ENCODE measurements at regions not wholly inside any gene's neighbourhood (a gene's known extent, or its start where the extent isn't known, plus 50 kb on each side); places are given as distances from the start of the nearest gene placed in this dataset.

DNA sequence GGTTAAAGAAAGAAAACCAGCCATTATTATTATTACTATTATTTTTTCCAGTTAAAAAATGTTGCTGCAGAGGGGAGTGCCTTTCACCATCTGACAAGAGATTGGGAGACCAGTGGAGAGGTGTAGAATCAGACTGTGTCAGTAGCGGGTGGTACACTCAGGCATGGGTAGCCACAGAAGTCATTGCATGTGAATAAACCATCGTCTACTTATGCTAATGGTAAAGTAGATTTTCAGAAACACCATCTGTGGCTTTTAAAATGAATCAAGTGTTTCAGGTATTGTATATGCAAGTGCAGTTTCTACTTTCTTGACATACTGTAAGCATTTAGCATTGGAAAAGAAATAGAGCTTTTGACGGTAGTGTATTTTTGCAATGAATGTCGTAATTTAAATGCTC, 131.5 kb upstream of the SP8 start:
- TF ChIP-seq, protein P1, sequence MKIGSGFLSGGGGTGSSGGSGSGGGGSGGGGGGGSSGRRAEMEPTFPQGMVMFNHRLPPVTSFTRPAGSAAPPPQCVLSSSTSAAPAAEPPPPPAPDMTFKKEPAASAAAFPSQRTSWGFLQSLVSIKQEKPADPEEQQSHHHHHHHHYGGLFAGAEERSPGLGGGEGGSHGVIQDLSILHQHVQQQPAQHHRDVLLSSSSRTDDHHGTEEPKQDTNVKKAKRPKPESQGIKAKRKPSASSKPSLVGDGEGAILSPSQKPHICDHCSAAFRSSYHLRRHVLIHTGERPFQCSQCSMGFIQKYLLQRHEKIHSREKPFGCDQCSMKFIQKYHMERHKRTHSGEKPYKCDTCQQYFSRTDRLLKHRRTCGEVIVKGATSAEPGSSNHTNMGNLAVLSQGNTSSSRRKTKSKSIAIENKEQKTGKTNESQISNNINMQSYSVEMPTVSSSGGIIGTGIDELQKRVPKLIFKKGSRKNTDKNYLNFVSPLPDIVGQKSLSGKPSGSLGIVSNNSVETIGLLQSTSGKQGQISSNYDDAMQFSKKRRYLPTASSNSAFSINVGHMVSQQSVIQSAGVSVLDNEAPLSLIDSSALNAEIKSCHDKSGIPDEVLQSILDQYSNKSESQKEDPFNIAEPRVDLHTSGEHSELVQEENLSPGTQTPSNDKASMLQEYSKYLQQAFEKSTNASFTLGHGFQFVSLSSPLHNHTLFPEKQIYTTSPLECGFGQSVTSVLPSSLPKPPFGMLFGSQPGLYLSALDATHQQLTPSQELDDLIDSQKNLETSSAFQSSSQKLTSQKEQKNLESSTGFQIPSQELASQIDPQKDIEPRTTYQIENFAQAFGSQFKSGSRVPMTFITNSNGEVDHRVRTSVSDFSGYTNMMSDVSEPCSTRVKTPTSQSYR (CRISPR knock-in tag; IDR thresholded peaks at IDR 0.05): no peak
- TF ChIP-seq TEAD4 (CRISPR knock-in tag; IDR thresholded peaks at IDR 0.05) (no peak), NR1H2 (CRISPR knock-in tag; IDR thresholded peaks at IDR 0.05) (no peak), RELA (CRISPR knock-in tag; IDR thresholded peaks at IDR 0.05; ENCODE audit: borderline replicate concordance) (no peak), ZNF263 (CRISPR knock-in tag; IDR thresholded peaks at IDR 0.05; ENCODE audit: low read depth) (no peak), SMAD4 (CRISPR knock-in tag; IDR thresholded peaks at IDR 0.05) (no peak), NFE2L1 (CRISPR knock-in tag; IDR thresholded peaks at IDR 0.05) (no peak)
- TF ChIP-seq, protein P2, sequence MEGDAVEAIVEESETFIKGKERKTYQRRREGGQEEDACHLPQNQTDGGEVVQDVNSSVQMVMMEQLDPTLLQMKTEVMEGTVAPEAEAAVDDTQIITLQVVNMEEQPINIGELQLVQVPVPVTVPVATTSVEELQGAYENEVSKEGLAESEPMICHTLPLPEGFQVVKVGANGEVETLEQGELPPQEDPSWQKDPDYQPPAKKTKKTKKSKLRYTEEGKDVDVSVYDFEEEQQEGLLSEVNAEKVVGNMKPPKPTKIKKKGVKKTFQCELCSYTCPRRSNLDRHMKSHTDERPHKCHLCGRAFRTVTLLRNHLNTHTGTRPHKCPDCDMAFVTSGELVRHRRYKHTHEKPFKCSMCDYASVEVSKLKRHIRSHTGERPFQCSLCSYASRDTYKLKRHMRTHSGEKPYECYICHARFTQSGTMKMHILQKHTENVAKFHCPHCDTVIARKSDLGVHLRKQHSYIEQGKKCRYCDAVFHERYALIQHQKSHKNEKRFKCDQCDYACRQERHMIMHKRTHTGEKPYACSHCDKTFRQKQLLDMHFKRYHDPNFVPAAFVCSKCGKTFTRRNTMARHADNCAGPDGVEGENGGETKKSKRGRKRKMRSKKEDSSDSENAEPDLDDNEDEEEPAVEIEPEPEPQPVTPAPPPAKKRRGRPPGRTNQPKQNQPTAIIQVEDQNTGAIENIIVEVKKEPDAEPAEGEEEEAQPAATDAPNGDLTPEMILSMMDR (IDR thresholded peaks at IDR 0.05): no peak
- TF ChIP-seq, protein P3, sequence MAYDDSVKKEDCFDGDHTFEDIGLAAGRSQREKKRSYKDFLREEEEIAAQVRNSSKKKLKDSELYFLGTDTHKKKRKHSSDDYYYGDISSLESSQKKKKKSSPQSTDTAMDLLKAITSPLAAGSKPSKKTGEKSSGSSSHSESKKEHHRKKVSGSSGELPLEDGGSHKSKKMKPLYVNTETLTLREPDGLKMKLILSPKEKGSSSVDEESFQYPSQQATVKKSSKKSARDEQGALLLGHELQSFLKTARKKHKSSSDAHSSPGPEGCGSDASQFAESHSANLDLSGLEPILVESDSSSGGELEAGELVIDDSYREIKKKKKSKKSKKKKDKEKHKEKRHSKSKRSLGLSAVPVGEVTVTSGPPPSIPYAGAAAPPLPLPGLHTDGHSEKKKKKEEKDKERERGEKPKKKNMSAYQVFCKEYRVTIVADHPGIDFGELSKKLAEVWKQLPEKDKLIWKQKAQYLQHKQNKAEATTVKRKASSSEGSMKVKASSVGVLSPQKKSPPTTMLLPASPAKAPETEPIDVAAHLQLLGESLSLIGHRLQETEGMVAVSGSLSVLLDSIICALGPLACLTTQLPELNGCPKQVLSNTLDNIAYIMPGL (CRISPR knock-in tag; IDR thresholded peaks at IDR 0.05): no peak
- TF ChIP-seq, protein P4, sequence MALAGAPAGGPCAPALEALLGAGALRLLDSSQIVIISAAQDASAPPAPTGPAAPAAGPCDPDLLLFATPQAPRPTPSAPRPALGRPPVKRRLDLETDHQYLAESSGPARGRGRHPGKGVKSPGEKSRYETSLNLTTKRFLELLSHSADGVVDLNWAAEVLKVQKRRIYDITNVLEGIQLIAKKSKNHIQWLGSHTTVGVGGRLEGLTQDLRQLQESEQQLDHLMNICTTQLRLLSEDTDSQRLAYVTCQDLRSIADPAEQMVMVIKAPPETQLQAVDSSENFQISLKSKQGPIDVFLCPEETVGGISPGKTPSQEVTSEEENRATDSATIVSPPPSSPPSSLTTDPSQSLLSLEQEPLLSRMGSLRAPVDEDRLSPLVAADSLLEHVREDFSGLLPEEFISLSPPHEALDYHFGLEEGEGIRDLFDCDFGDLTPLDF (CRISPR knock-in tag; IDR thresholded peaks at IDR 0.05): no peak
- TF ChIP-seq, protein P5, sequence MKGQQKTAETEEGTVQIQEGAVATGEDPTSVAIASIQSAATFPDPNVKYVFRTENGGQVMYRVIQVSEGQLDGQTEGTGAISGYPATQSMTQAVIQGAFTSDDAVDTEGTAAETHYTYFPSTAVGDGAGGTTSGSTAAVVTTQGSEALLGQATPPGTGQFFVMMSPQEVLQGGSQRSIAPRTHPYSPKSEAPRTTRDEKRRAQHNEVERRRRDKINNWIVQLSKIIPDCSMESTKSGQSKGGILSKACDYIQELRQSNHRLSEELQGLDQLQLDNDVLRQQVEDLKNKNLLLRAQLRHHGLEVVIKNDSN (CRISPR knock-in tag; IDR thresholded peaks at IDR 0.05): no peak
- TF ChIP-seq, protein P6, sequence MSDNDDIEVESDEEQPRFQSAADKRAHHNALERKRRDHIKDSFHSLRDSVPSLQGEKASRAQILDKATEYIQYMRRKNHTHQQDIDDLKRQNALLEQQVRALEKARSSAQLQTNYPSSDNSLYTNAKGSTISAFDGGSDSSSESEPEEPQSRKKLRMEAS (CRISPR knock-in tag; IDR thresholded peaks at IDR 0.05): no peak
- TF ChIP-seq, protein P7, sequence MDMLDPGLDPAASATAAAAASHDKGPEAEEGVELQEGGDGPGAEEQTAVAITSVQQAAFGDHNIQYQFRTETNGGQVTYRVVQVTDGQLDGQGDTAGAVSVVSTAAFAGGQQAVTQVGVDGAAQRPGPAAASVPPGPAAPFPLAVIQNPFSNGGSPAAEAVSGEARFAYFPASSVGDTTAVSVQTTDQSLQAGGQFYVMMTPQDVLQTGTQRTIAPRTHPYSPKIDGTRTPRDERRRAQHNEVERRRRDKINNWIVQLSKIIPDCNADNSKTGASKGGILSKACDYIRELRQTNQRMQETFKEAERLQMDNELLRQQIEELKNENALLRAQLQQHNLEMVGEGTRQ (CRISPR knock-in tag; IDR thresholded peaks at IDR 0.05): no peak
- TF ChIP-seq, protein P8, sequence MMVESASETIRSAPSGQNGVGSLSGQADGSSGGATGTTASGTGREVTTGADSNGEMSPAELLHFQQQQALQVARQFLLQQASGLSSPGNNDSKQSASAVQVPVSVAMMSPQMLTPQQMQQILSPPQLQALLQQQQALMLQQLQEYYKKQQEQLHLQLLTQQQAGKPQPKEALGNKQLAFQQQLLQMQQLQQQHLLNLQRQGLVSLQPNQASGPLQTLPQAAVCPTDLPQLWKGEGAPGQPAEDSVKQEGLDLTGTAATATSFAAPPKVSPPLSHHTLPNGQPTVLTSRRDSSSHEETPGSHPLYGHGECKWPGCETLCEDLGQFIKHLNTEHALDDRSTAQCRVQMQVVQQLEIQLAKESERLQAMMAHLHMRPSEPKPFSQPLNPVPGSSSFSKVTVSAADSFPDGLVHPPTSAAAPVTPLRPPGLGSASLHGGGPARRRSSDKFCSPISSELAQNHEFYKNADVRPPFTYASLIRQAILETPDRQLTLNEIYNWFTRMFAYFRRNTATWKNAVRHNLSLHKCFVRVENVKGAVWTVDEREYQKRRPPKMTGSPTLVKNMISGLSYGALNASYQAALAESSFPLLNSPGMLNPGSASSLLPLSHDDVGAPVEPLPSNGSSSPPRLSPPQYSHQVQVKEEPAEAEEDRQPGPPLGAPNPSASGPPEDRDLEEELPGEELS (CRISPR knock-in tag; IDR thresholded peaks at IDR 0.05): no peak
